ENCODE measurements at regions not wholly inside any gene's neighbourhood (a gene's known extent, or its start where the extent isn't known, plus 50 kb on each side); places are given as distances from the start of the nearest gene placed in this dataset.

- TF ChIP-seq CTCF (IDR thresholded peaks at IDR 0.05 in 2 of 3, conservative IDR thresholded peaks at IDR 0.05 in 1 of 3; ENCODE audit: control insufficient read depth in 2 of 3, extremely low read depth in 1 of 3, insufficient read depth in 1 of 3, low read depth in 3 of 3, low read length in 3 of 3) (no peak), SUPT20H (IDR thresholded peaks at IDR 0.05; ENCODE audit: borderline replicate concordance, control insufficient read depth, low read depth, low read length) (no peak), SP1 (IDR thresholded peaks at IDR 0.05; ENCODE audit: low read depth, low read length) (no peak), MAX (IDR thresholded peaks at IDR 0.05; ENCODE audit: low read depth, low read length) (no peak), KAT2A (conservative IDR thresholded peaks at IDR 0.05; ENCODE audit: control insufficient read depth, low read depth, low read length) (no peak), TAF1 (IDR thresholded peaks at IDR 0.05; ENCODE audit: borderline replicate concordance, low read depth, low read length) (no peak)
These were observed 629.5 kb downstream of the LMO4 start for GRCh38 chr1:87958201-87958600.

Data from GM12878 (cell line).